Skeletal muscle tissue (tissue), 3 donors: ENCODE measurements at regions not wholly inside any gene's neighbourhood (a gene's known extent, or its start where the extent isn't known, plus 50 kb on each side); places are given as distances from the start of the nearest gene placed in this dataset.

Experiments
- H3K27ac ChIP-seq: one replicate; pipeline ENCODE4 v1.7.0; 2013; ENCODE audit warnings: mild to moderate bottlenecking, low read depth, low read length, inconsistent platforms
- H3K27me3 ChIP-seq, 3 donors: one replicate each; pipeline ENCODE4 v1.7.0; 2013; ENCODE audit warnings: low read length in 3 of 3; ENCODE audit not compliant: control insufficient read depth in 3 of 3, insufficient read depth in 3 of 3
- H3K36me3 ChIP-seq, 3 donors: one replicate each; pipeline ENCODE4 v1.7.0; 2013; ENCODE audit warnings: low read length in 3 of 3; ENCODE audit not compliant: control insufficient read depth in 3 of 3, insufficient read depth in 3 of 3
- H3K4me1 ChIP-seq, 3 donors: one replicate each; pipeline ENCODE4 v1.7.0; 2013; ENCODE audit warnings: low read length in 3 of 3, mild to moderate bottlenecking in 3 of 3; ENCODE audit not compliant: control insufficient read depth in 3 of 3, insufficient read depth in 3 of 3
- H3K4me3 ChIP-seq, 3 donors: one replicate each; pipeline ENCODE4 v1.7.0; 2013; ENCODE audit warnings: low read length in 3 of 3
- H3K9ac ChIP-seq, 3 donors: one replicate each; pipeline ENCODE4 v1.7.0; 2013; ENCODE audit warnings: low read length in 3 of 3, mild to moderate bottlenecking in 3 of 3, moderate library complexity in 2 of 3, low read depth in 1 of 3
- H3K9me3 ChIP-seq, 3 donors: one replicate each; pipeline ENCODE4 v1.7.0; 2013; ENCODE audit warnings: low read length in 3 of 3; ENCODE audit not compliant: control insufficient read depth in 3 of 3
- donor health status: Osteomylitis.

DNA sequence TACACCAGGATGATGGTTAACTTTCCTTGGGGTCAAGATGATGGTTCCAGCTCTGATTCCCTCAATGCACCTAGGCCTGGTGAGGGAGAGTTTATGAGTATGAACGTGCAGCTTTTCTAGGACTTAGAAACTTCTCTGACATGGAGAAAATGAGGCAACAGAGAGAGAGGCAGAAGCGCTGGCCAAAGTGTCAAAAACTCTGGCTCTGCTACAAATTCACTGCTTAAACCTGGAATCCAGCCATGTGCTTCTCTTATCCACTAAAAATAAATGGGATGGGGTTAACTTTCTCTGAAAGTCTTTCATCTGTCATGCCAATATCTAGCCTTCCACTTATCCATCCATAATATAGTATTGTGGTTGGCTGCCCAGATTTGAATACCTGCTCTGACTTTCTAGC, 568.7 kb downstream of the MED13L start:
- Histone ChIP-seq H3K36me3 (no peaks in the 10 kb centered on the region), H3K27me3 (peaks cover 0 to 5% (median 0%) of the 10 kb centered on the region in 3 donors), H3K4me3 (no peak overlapping the region), H3K9me3 (peaks cover 0 to 2% (median 0%) of the 10 kb centered on the region in 3 donors), H3K27ac (no peak overlapping the region), H3K9ac (no peak overlapping the region), H3K4me1 (peaks cover 0 to 8% (median 0%) of the 10 kb centered on the region in 3 donors)

DNA sequence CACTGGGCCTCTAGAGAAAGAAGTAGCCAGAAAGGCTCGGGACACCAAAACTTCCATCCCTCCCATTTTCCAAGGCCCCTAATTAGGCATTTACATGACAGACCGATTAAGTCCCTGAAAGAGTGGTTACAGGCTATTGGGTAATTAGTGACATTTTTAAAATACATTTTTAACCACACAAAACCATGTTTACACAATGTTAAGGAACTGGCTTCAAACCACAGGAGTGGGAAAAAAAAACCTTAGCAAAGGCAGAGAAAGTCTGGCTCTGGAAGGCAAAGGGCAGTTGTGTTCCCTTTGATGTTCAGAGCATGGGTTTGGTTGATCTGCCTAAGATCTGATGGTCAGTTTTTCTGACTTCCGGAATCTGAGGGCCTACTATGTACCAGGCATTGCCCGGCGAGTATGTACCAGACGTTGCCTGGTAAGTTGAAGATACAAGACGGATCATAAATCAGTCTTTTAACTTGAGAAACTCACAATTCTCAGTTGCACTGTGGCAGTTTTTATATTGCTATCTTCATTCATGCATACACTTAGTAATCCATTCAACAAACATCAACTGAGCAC, 576.5 kb downstream of the MED13L start:
- Histone ChIP-seq H3K36me3 (no peaks in the 10 kb centered on the region), H3K9me3 (peaks cover 0 to 2% (median 0%) of the 10 kb centered on the region in 3 donors), H3K27me3 (peaks cover 0 to 5% (median 2%) of the 10 kb centered on the region in 3 donors), H3K9ac (no peak overlapping the region), H3K4me1 (no peaks in the 10 kb centered on the region), H3K4me3 (no peak overlapping the region), H3K27ac (no peak overlapping the region)

DNA sequence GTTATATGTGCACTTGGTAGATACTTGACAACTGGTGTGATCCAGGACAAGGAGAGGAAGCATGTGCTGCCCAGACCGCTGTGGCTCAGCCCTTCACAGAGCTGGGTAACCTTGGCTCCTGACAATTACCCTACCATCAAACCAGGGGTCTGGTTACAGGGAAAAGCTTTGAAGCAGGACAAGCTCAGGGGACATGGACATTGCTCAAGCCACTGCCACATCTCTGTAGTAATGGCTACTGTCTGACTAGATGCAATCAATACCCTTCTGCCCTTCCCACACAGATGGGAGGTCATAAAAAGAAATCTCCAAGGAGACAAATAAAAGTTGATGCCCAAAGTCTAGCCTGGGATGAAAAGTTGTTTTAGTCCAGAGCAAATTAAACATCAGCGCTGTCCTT, 577.4 kb downstream of the MED13L start:
- Histone ChIP-seq H3K36me3 (no peaks in the 10 kb centered on the region), H3K27me3 (peaks cover 0 to 5% (median 4%) of the 10 kb centered on the region in 3 donors), H3K4me3 (no peak overlapping the region), H3K27ac (no peak overlapping the region), H3K4me1 (no peaks in the 10 kb centered on the region), H3K9ac (no peak overlapping the region), H3K9me3 (no peaks in the 10 kb centered on the region)

DNA sequence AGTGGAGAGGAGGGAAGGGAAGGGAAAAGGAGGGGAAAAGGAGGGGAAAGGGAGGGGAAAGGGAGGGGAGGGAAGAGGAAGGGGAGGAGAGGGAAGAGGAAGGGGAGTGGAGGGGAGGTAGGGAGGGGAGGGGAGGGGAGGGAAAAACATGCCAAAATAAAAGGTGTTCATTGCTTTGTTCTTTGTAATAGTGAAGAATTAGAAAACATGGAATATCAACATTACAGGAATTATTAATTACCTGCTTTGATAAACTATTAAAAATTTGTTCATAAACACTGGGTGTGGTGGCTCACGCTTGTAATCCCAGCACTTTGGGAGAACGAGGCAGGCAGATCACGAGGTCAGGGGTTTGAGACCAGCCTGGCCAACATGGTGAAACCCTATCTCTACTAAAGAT, 579.2 kb downstream of the MED13L start:
- Histone ChIP-seq H3K9me3 (no peaks in the 10 kb centered on the region), H3K27me3 (peaks cover 0 to 4% (median 4%) of the 10 kb centered on the region in 3 donors), H3K4me1 (no peaks in the 10 kb centered on the region), H3K9ac (no peak overlapping the region), H3K27ac (no peak overlapping the region), H3K36me3 (no peaks in the 10 kb centered on the region), H3K4me3 (no peak overlapping the region)

GRCh38 chr12:115697340-115697739, 580.2 kb downstream of the MED13L start:
- H3K4me1 ChIP-seq = no peaks in the 10 kb centered on the region
- H3K27me3 ChIP-seq = peaks cover 0 to 4% (median 3%) of the 10 kb centered on the region in 3 donors
- H3K4me3 ChIP-seq = no peak overlapping the region
- H3K36me3 ChIP-seq = no peaks in the 10 kb centered on the region
- no peaks in the 10 kb centered on the region for H3K9me3 ChIP-seq
- no peak overlapping the region for H3K27ac ChIP-seq
- H3K9ac ChIP-seq = no peak overlapping the region

- Histone ChIP-seq H3K36me3 (no peaks in the 10 kb centered on the region), H3K9me3 (no peaks in the 10 kb centered on the region), H3K27me3 (peaks cover 0 to 4% (median 3%) of the 10 kb centered on the region in 3 donors), H3K9ac (no peak overlapping the region), H3K27ac (no peak overlapping the region), H3K4me1 (no peaks in the 10 kb centered on the region), H3K4me3 (no peak overlapping the region)
Measured at GRCh38 chr12:115694564-115694963, 582.9 kb downstream of the MED13L start.

- no peak overlapping the region for H3K27ac ChIP-seq
- H3K9ac ChIP-seq = no peak overlapping the region
- H3K4me1 ChIP-seq = no peaks in the 10 kb centered on the region
- H3K36me3 ChIP-seq = no peaks in the 10 kb centered on the region
- H3K9me3 ChIP-seq = no peaks in the 10 kb centered on the region
- H3K4me3 ChIP-seq = no peak overlapping the region
- H3K27me3 ChIP-seq = peaks cover 0 to 4% (median 3%) of the 10 kb centered on the region in 3 donors
Measured at GRCh38 chr12:115693970-115694369, 583.5 kb downstream of the MED13L start.

DNA sequence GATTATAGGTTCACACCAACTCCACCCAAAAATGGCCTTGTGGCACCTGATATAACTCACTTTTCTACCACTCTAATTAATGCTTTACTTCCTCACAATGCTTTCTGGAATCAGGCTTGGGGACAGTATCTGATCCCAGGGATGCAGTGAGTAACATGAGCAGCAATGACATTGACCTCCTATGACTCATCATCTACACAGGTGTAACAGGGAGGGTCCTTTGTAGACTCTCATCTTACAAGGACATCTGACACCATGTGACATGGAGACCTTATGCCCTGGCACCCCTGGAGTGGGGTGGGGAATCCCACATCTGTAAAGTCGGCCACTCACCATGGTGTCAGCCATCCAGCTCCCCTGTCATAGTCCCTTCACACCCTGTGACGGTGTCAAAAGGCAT, 586.4 kb downstream of the MED13L start:
- Histone ChIP-seq H3K9ac (no peak overlapping the region), H3K27ac (no peak overlapping the region), H3K4me1 (no peaks in the 10 kb centered on the region), H3K9me3 (no peaks in the 10 kb centered on the region), H3K36me3 (no peaks in the 10 kb centered on the region), H3K4me3 (no peak overlapping the region), H3K27me3 (peaks cover 0 to 5% (median 0%) of the 10 kb centered on the region in 3 donors)

DNA sequence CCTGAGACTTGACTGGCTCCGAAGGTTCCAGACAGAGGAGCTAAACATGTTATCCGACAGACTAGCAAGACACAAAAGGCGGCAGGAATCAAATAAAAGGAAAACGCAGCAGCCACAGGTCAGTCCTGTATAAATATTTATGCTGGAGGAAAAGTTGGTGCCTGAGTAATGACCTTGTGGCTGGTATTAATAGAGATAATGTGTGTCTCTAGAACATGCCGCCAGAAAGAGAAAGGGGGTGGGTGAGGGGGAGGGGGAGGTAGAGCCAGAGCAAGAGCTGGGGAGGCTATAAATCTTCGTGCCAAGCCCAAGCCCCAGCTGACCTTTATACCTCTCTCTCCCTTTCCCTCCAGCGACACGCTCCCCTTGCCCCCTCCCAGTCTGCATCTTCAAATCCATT, 590.4 kb downstream of the MED13L start:
- no peak overlapping the region for H3K4me3 ChIP-seq
- no peaks in the 10 kb centered on the region for H3K9me3 ChIP-seq
- no peaks in the 10 kb centered on the region for H3K4me1 ChIP-seq
- no peak overlapping the region for H3K9ac ChIP-seq
- H3K27ac ChIP-seq = no peak overlapping the region
- no peaks in the 10 kb centered on the region for H3K36me3 ChIP-seq
- H3K27me3 ChIP-seq = peaks cover 0 to 2% (median 0%) of the 10 kb centered on the region in 3 donors

- H3K9ac ChIP-seq = no peak overlapping the region
- H3K4me1 ChIP-seq = no peaks in the 10 kb centered on the region
- H3K9me3 ChIP-seq = no peaks in the 10 kb centered on the region
- peaks cover 0 to 2% (median 0%) of the 10 kb centered on the region in 3 donors for H3K27me3 ChIP-seq
- H3K27ac ChIP-seq = no peak overlapping the region
- H3K36me3 ChIP-seq = no peaks in the 10 kb centered on the region
- H3K4me3 ChIP-seq = no peak overlapping the region
Measured at GRCh38 chr12:115683240-115683780, 594.2 kb downstream of the MED13L start.
